ENCODE measurements at regions not wholly inside any gene's neighbourhood (a gene's known extent, or its start where the extent isn't known, plus 50 kb on each side); places are given as distances from the start of the nearest gene placed in this dataset.

DNA sequence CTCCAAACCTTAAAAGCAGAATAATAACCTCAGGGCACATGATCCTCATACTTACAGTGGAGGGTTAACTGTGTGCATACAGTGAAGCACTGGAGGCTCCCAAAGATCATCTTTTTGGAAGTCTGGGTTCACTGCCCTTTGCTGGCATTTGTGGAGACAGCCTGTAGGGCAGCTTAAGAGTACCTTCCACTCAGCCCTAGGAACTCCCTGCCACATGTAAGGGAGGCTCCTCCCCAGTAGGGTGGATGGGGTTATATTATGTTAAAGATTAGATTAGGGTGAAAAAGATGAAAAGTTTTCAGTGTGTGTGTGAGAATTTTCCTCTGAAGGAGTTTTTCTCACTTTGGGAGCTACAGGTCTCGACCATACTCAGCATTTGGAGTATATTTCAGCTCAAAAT is 388.4 kb downstream of the RAB28 start:
- Mint-ChIP-seq H3K27ac (no peak overlapping the region), H3K27me3 (no peaks in the 10 kb centered on the region), H3K4me1 (no peaks in the 10 kb centered on the region), H3K9me3 (ENCODE audit: insufficient read depth) (no peaks in the 10 kb centered on the region), H3K4me3 (no peak overlapping the region)
- no peaks in the 10 kb centered on the region for H3K4me1 ChIP-seq (ENCODE audit: control insufficient read depth in 2 of 2, insufficient read depth in 2 of 2, low read length in 2 of 2)
- H3K9ac ChIP-seq (ENCODE audit: low read length): no peak overlapping the region
- DNase-seq (no peak), ATAC-seq (ENCODE audit: low read depth) (no peak)
- no peaks in the 10 kb centered on the region for H4K20me1 ChIP-seq (ENCODE audit: control insufficient read depth, insufficient read depth, low read length, poor library complexity, severe bottlenecking)
- no peak overlapping the region for H2AFZ ChIP-seq (ENCODE audit: insufficient read depth, low read depth, low read length, poor library complexity, severe bottlenecking)
- no peak overlapping the region for H3K27ac ChIP-seq (ENCODE audit: low read length in 2 of 2)
- no peak for TF ChIP-seq EZH2 (IDR thresholded peaks at IDR 0.05; ENCODE audit: borderline replicate concordance, insufficient read depth, low read depth, low read length, poor library complexity, severe bottlenecking)
- TF ChIP-seq, protein P1, sequence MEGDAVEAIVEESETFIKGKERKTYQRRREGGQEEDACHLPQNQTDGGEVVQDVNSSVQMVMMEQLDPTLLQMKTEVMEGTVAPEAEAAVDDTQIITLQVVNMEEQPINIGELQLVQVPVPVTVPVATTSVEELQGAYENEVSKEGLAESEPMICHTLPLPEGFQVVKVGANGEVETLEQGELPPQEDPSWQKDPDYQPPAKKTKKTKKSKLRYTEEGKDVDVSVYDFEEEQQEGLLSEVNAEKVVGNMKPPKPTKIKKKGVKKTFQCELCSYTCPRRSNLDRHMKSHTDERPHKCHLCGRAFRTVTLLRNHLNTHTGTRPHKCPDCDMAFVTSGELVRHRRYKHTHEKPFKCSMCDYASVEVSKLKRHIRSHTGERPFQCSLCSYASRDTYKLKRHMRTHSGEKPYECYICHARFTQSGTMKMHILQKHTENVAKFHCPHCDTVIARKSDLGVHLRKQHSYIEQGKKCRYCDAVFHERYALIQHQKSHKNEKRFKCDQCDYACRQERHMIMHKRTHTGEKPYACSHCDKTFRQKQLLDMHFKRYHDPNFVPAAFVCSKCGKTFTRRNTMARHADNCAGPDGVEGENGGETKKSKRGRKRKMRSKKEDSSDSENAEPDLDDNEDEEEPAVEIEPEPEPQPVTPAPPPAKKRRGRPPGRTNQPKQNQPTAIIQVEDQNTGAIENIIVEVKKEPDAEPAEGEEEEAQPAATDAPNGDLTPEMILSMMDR (IDR thresholded peaks at IDR 0.05): no peak
- H3K4me3 ChIP-seq (ENCODE audit: control extremely low read depth in 1 of 5, extremely low read depth in 1 of 5, insufficient read depth in 1 of 5, low read depth in 2 of 5, low read length in 4 of 5): no peak overlapping the region
- H3K36me3 ChIP-seq (replicated peaks in 1 of 2; ENCODE audit: control extremely low read depth in 1 of 2, control insufficient read depth in 1 of 2, extremely low read depth in 1 of 2, insufficient read depth in 2 of 2, low read length in 1 of 2): no peaks in the 10 kb centered on the region
- ChIA-PET POLR2A (no interaction called here), CTCF (no interaction called here)
- no peaks in the 10 kb centered on the region for H3K79me2 ChIP-seq (ENCODE audit: control insufficient read depth, insufficient read depth, low read length)
- no peaks in the 10 kb centered on the region for H3K9me3 ChIP-seq (ENCODE audit: control extremely low read depth in 1 of 3, control insufficient read depth in 2 of 3, insufficient read depth in 1 of 3, low read length in 2 of 3)
- no peaks in the 10 kb centered on the region for H3K27me3 ChIP-seq (replicated peaks in 1 of 4; ENCODE audit: control extremely low read depth in 1 of 4, control insufficient read depth in 3 of 4, insufficient read depth in 4 of 4, low read length in 3 of 4)
- intact Hi-C loops (cut with micrococcal nuclease): no loop called here
- no peak overlapping the region for H3K4me2 ChIP-seq (replicated peaks; ENCODE audit: low read depth, low read length, poor library complexity, severe bottlenecking)
- WGBS (ENCODE audit: insufficient coverage): no CpG with 5 or more reads among the region's 1 CpG

DNA sequence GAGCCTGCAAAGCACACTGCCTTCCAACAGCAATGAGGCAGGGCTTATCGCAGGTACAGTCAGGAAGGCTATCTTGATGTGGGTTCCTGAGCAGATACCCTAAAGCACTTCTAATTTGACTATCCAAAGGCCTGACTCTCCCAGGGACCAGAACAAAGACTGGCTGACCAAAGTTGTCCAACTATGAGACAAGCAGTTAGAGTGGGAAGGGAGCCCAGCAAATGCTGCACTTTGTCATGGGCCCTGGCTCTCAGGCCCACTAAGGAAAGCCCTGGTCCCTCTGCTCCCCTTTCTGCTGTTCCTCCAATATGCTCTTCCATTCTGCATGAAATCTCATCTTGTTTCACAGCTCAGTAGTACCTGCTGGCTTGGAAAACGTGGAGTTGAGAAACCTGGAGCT is 391.0 kb downstream of the RAB28 start:
- Histone ChIP-seq H3K4me2 (replicated peaks; ENCODE audit: low read depth, low read length, poor library complexity, severe bottlenecking) (no peak overlapping the region), H3K27ac (ENCODE audit: low read length in 2 of 2) (no peak overlapping the region), H3K36me3 (replicated peaks in 1 of 2; ENCODE audit: control extremely low read depth in 1 of 2, control insufficient read depth in 1 of 2, extremely low read depth in 1 of 2, insufficient read depth in 2 of 2, low read length in 1 of 2) (no peaks in the 10 kb centered on the region), H3K4me3 (ENCODE audit: control extremely low read depth in 1 of 5, extremely low read depth in 1 of 5, insufficient read depth in 1 of 5, low read depth in 2 of 5, low read length in 4 of 5) (no peak overlapping the region), H3K27me3 (replicated peaks in 1 of 4; ENCODE audit: control extremely low read depth in 1 of 4, control insufficient read depth in 3 of 4, insufficient read depth in 4 of 4, low read length in 3 of 4) (no peaks in the 10 kb centered on the region), H3K4me1 (ENCODE audit: control insufficient read depth in 2 of 2, insufficient read depth in 2 of 2, low read length in 2 of 2) (no peaks in the 10 kb centered on the region), H3K9ac (ENCODE audit: low read length) (no peak overlapping the region), H3K9me3 (ENCODE audit: control extremely low read depth in 1 of 3, control insufficient read depth in 2 of 3, insufficient read depth in 1 of 3, low read length in 2 of 3) (no peaks in the 10 kb centered on the region), H2AFZ (ENCODE audit: insufficient read depth, low read depth, low read length, poor library complexity, severe bottlenecking) (no peak overlapping the region), H3K79me2 (ENCODE audit: control insufficient read depth, insufficient read depth, low read length) (no peaks in the 10 kb centered on the region), H4K20me1 (ENCODE audit: control insufficient read depth, insufficient read depth, low read length, poor library complexity, severe bottlenecking) (no peaks in the 10 kb centered on the region)
- Mint-ChIP-seq H3K27ac (no peak overlapping the region), H3K27me3 (no peaks in the 10 kb centered on the region), H3K4me1 (no peaks in the 10 kb centered on the region), H3K9me3 (ENCODE audit: insufficient read depth) (no peaks in the 10 kb centered on the region), H3K4me3 (no peak overlapping the region)
- intact Hi-C loops (cut with micrococcal nuclease): no loop called here
- ChIA-PET POLR2A (no interaction called here), CTCF (no interaction called here)
- ATAC-seq (ENCODE audit: low read depth): no peak
- 68% methylated on average over 2 of the region's 2 CpGs for WGBS (ENCODE audit: insufficient coverage)
- TF ChIP-seq, protein P1 (IDR thresholded peaks at IDR 0.05): no peak
- no peak for TF ChIP-seq EZH2 (IDR thresholded peaks at IDR 0.05; ENCODE audit: borderline replicate concordance, insufficient read depth, low read depth, low read length, poor library complexity, severe bottlenecking)
- DNase-seq: no peak

Data from B cell (primary cell).